ENCODE measurements at regions not wholly inside any gene's neighbourhood (a gene's known extent, or its start where the extent isn't known, plus 50 kb on each side); places are given as distances from the start of the nearest gene placed in this dataset.
"Not testable (repeated sequence)": the region's sequence is repeated elsewhere in the genome, so short reads cannot be mapped to it uniquely, and the experiment has no call there.

GRCh38 chr12:96085475-96085874, 50.1 kb upstream of the LTA4H start:
- no peak for DNase-seq

DNA sequence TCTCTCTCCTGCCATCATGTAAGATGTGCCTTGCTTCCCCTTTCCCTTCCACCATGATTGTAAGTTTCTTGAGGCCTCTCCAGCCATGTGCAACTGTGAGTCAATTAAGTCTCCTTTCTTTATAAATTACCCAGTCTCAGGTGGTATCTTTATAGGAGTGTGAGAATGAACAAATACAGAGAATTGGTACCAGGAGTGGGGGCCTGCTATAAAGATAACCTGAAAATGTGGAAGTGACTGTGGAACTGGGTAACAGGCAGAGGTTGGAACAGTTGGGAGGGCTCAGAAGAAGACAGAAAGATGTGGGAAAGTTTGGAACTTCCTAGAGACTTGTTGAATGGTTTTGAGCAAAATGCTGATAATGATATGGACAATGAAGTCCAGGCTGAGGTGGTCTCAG, 50.8 kb upstream of the LTA4H start:
- DNase-seq = not testable (repeated sequence)

DNA sequence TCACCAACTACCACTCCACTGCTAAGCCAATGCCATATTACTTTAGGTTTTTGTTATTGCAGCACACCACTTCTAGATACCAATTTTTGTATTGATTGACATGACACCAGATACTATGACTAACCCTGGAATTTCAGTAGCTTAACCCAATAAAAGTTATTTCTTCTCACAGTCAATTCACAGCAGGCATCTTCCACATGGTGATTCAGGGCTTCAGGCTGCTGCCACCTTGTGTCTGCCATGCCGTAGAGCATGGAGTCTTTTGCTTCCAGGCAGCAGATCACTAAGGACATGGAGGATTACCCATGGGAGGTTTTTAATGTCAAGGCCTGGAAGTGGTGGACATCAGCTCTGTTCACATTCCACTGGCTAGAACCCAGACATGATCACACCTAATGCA, 56.4 kb upstream of the LTA4H start:
- no peak for DNase-seq

- DNase-seq = no peak
These were observed 58.3 kb upstream of the LTA4H start for GRCh38 chr12:96093543-96094196.

DNA sequence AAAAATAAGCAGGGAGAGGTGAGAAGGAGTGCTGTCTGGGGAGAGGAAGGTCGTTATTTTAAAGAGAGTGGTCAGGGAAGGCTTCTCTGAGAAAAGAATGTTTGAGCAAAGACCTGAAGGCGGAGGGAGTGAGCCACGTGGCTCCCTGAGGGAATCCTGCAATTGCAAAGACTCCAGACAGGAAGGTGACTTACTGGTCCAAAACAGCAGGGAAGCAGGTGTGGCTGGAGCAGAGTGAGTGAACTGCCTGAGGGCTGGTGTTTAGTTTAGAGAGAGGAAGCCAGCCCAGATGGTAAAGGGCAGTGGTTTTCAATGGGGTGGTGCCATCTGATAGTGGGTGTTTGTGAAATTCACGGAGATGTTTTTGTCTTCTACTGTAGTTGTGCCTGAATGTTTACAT, 58.8 kb upstream of the LTA4H start:
- DNase-seq = peak; percentile 59 to 94 (median 82)

DNA sequence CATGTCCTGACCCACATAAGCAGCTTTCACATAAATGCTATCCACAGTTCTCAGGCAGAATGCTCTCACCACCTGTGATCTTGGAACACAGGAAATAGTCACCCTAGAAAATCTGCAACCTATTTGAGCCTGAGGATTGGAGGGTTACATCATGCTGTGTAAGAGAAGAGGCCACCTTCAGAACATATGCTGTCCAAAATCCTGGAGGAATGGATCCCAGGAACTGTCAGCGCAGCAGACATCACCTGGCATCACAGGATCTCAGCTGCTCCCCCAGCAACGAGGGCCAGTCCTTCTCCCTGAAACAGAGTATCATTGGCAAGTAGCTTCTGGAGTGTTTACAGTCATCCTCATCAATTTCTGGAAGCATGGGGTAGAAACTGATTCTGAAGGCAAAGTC, 63.2 kb upstream of the LTA4H start:
- DNase-seq = no peak

DNA sequence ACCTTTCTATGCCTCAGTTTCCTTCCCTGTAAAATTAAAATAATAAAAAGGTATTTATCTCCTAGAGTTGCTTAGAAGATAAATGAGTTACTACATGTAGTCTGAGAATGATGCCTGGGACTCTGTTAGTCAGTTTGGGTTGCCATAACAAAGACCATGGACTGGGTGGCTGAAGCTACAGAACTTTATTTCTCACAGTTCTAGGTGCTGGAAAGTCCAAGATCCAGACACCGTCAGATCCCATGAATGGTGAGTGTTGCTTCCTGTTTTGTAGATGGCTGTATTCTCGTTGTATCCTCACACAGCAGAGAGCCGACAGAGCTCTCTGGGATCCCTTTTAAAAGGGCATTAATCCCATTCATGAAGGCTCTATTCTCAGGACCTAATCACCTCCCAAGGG, 64.0 kb upstream of the LTA4H start:
- no peak for DNase-seq

DNA sequence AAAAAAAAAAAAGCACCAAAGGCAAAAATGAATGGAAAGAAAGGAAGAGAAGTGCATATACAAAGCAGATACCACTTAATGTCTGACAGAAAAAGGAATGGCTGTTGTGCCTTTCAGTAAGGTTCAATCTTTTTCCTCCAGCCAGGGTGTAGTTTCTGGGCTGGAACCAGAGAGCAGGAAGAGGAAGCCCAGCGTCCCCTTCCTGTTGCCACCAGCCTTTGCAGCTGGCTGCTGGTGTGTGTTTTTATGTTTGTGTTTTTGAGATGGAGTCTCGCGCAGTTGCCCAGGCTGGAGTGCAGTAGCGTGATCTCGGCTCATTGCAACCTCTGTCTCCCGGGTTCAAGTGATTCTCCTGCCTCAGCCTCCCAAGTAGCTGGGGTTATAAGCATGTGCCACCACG, 64.6 kb upstream of the LTA4H start:
- no peak for DNase-seq

DNA sequence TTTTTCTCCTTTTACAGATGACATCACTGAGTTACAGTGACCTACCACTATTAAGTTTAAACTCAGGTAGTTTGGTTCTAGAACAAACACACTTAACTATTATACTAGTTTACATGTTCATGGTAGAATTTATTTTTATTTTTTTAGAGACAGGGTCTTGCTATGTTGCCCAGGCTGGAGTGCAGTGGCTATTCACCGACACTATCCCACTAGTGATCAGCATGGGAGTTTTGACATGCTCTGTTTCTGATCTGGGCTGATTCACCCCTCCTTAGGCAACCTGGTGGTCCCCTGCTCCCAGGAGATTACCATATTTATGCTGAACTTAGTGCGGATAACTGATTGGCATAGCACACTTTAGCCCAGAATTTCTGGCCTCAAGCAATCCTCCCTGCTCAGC, 66.4 kb upstream of the LTA4H start:
- DNase-seq = no peak

DNA sequence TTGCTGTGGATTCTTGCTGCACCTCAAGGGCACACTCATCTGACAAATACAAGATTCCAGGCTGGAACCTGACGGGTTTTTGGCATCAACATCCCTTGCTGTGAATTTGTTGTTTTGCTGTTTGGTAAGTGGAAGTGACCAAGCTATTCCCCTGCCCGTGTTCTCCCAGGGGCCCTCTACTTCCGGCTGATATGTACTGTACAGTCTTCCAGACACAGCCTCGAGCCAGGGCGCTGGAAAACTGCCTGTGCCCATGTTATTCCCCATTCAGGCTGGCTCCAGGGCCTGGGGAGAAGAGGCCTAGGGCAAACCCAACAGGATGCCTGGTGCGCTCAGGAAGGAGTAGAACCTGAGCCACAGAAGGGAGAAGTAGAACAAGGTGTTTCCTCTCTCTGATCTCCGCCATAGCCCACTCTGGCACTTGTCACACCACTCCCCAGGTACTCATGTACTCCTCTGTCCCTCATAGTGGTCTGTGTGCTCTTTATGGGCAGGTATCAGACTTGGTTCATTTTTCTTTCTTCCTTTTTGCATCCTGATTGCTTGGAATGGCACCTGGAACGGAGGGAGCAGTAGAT, 67.8 kb upstream of the LTA4H start:
- DNase-seq = no peak

DNA sequence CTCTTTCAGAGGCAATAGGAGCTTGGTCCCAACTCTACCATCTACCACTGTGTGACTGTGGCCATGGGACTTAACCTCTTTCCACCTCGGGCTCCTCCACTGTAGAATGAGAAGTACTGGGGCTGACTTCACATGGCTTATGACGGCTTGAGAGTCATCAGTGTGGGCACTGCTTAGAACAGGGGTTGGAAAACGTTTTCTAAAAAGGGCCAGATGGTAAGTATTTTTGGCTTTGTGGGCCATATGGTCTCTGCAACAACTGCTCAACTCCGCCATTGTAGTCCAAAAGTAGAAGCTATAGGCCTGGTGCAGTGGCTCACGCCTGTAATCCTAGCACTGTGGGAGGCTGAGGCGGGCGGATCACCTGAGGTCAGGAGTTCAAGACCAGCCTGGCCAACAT, 69.2 kb upstream of the LTA4H start:
- DNase-seq = no peak

DNA sequence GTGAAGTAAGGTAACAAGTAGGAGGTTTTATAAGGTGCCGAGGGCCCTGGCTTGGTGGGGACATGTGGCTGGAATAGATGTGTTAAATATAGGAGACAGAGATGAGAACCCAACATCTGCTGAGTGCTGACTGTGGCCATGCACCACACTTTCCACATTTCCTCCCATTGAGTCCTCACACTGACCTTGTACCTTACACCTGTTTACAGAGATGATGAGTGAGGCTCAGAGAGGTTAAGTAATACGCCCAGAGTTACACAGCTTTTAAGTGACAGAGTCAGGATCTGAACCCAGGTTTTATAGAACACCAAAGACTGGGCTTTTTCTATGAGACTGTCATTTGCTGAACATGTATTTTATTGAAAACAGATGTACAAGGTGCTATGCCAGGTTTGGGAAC, 70.8 kb upstream of the LTA4H start:
- no peak for DNase-seq

- no peak for DNase-seq
These were observed 71.8 kb upstream of the LTA4H start for GRCh38 chr12:96107236-96107635.

DNA sequence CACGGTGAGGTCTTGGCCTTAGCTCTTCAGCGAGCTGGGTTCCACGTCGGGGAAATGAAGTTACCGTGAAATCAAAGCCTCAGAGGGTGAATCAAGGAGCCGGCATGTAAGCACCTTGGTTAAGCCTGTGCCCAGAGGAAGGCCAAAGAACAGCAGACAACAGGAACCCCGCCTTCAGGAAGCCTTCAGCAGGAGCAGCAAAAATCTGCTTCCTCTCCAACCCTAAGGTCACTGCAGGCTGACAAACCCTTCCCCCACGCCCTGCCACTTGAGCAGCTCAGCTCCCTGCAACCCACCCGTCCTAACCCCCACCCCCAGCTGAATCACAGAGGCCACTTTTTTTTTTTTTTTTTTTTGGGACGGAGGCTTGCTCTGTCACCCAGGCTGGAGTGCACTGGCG, 72.9 kb upstream of the LTA4H start:
- DNase-seq = no peak

- DNase-seq = not testable (repeated sequence)
These were observed 73.6 kb upstream of the LTA4H start for GRCh38 chr12:96108941-96109340.

GRCh38 chr12:96112733-96113132, 77.3 kb upstream of the LTA4H start:
- DNase-seq = no peak

- no peak for DNase-seq
These were observed 76.7 kb upstream of the ELK3 start for GRCh38 chr12:96117460-96117859.

GRCh38 chr12:96120359-96121100, 73.6 kb upstream of the ELK3 start:
- DNase-seq = no peak

- DNase-seq = no peak
These were observed 72.9 kb upstream of the ELK3 start for GRCh38 chr12:96121271-96121711.

- not testable (repeated sequence) for DNase-seq
These were observed 65.9 kb upstream of the ELK3 start for GRCh38 chr12:96128292-96128691.

- DNase-seq = no peak
These were observed 63.6 kb upstream of the ELK3 start for GRCh38 chr12:96130396-96131059.

DNA sequence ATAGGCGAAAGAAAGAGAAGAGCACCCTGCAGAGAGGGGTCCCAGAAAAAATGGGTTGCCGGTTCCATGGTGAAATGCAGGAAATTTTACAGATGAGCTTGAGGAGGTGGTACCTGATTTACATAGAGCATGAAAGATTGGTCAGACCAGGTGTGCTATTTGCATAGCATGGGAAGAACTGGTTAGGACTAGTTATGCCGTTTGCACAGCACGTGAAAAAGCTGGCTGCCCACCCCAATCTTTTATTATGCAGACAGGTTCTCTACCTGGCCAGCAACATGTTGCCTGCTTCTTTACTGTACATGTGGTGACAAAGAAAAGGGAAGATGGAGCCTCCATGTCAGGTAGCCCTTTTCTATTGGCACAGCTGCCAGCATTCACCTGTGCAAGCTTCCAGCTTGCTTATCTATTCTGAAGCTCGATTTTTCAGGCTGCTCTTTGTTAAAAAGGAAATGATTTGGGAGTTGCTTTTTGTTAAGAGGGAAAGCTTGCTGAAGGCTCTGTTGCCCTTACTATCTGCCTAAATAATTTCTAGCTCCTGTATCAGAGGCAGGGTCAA, 62.9 kb upstream of the ELK3 start:
- peak in 1 of 3 experiments; percentile 36 for DNase-seq

- peak in 1 of 3 experiments; percentile 21 for DNase-seq
These were observed 61.4 kb upstream of the ELK3 start for GRCh38 chr12:96132819-96133218.
